ENCODE measurements at regions not wholly inside any gene's neighbourhood (a gene's known extent, or its start where the extent isn't known, plus 50 kb on each side); places are given as distances from the start of the nearest gene placed in this dataset.
"Not testable (repeated sequence)": the region's sequence is repeated elsewhere in the genome, so short reads cannot be mapped to it uniquely, and the experiment has no call there.

- H3K27ac ChIP-seq; H3K9me3 ChIP-seq; DNase-seq; H3K27me3 ChIP-seq; H3K4me3 ChIP-seq (replicated peaks in 1 of 3); intact Hi-C loops (cut with DNase I); H3K4me1 ChIP-seq; H3K36me3 ChIP-seq: not testable (repeated sequence)
- 81 to 83% methylated on average over 10 of the region's 10 CpGs for WGBS, 2 donors
These were observed 208.7 kb upstream of the FRG1 start for GRCh38 chr4:189731989-189732388.

GRCh38 chr4:189733507-189733906 lies 207.2 kb upstream of the FRG1 start:
- H3K9me3 ChIP-seq; H3K36me3 ChIP-seq; H3K27me3 ChIP-seq; DNase-seq; intact Hi-C loops (cut with DNase I); H3K27ac ChIP-seq; H3K4me3 ChIP-seq (replicated peaks in 1 of 3); H3K4me1 ChIP-seq: not testable (repeated sequence)
- WGBS, 2 donors: 42 to 58% methylated on average over 5 of the region's 5 CpGs

- 59 to 77% methylated on average over 2 of the region's 2 CpGs for WGBS, 2 donors
These were observed 205.9 kb upstream of the FRG1 start for GRCh38 chr4:189734648-189735267.

GRCh38 chr4:189736656-189737055 lies 204.0 kb upstream of the FRG1 start:
- H3K4me3 ChIP-seq (replicated peaks in 1 of 3); H3K9me3 ChIP-seq; DNase-seq; H3K27me3 ChIP-seq; H3K36me3 ChIP-seq; H3K4me1 ChIP-seq; intact Hi-C loops (cut with DNase I); H3K27ac ChIP-seq: not testable (repeated sequence)
- 90 to 92% methylated on average over 4 of the region's 4 CpGs for WGBS, 2 donors

More at GRCh38 chr4:189734648-189735267, 205.9 kb upstream of the FRG1 start:
- H3K4me1 ChIP-seq; DNase-seq; H3K9me3 ChIP-seq; intact Hi-C loops (cut with DNase I); H3K4me3 ChIP-seq (replicated peaks in 1 of 3); H3K36me3 ChIP-seq; H3K27ac ChIP-seq; H3K27me3 ChIP-seq: not testable (repeated sequence)

- DNase-seq; H3K27me3 ChIP-seq; H3K9me3 ChIP-seq; intact Hi-C loops (cut with DNase I); H3K36me3 ChIP-seq; H3K4me3 ChIP-seq (replicated peaks in 1 of 3); H3K27ac ChIP-seq; H3K4me1 ChIP-seq: not testable (repeated sequence)
- 83 to 86% methylated on average over 7 of the region's 7 CpGs for WGBS, 2 donors
These were observed 200.6 kb upstream of the FRG1 start for GRCh38 chr4:189740118-189740517.

GRCh38 chr4:189740873-189741272 lies 199.8 kb upstream of the FRG1 start:
- H3K36me3 ChIP-seq: no peaks in the 10 kb centered on the region
- TF ChIP-seq CTCF (IDR thresholded peaks at IDR 0.05): no peak
- no peak for TF ChIP-seq POLR2A (IDR thresholded peaks at IDR 0.05)
- intact Hi-C loops (cut with DNase I): no loop called here
- no peaks in the 10 kb centered on the region for H3K27me3 ChIP-seq
- H3K9me3 ChIP-seq: no peaks in the 10 kb centered on the region
- H3K4me1 ChIP-seq: no peaks in the 10 kb centered on the region
- no peak overlapping the region for H3K4me3 ChIP-seq (replicated peaks in 1 of 3)
- no peak for DNase-seq
- no peak overlapping the region for H3K27ac ChIP-seq
- WGBS, 2 donors: 84 to 87% methylated on average over 15 to 16 of the region's 16 CpGs

GRCh38 chr4:189753092-189753491 lies 187.6 kb upstream of the FRG1 start:
- H3K27ac ChIP-seq; H3K27me3 ChIP-seq; intact Hi-C loops (cut with DNase I); H3K4me1 ChIP-seq; H3K9me3 ChIP-seq; H3K36me3 ChIP-seq; H3K4me3 ChIP-seq (replicated peaks in 1 of 3); DNase-seq: not testable (repeated sequence)
- WGBS, 2 donors: 79 to 91% methylated on average over 1 of the region's 1 CpG

GRCh38 chr4:189763583-189763982 lies 177.1 kb upstream of the FRG1 start:
- Histone ChIP-seq H3K36me3 (no peaks in the 10 kb centered on the region), H3K4me3 (replicated peaks in 1 of 3) (no peak overlapping the region), H3K27ac (no peak overlapping the region), H3K4me1 (no peaks in the 10 kb centered on the region), H3K27me3 (no peaks in the 10 kb centered on the region), H3K9me3 (no peaks in the 10 kb centered on the region)
- intact Hi-C loops (cut with DNase I): no loop called here
- no peak for DNase-seq
- TF ChIP-seq POLR2A (IDR thresholded peaks at IDR 0.05): no peak
- TF ChIP-seq CTCF (IDR thresholded peaks at IDR 0.05): no peak
- 65 to 83% methylated on average over 3 of the region's 3 CpGs for WGBS, 2 donors

Data from thyroid gland (tissue), 4 donors.